A673 (cell line): ENCODE measurements at regions not wholly inside any gene's neighbourhood (a gene's known extent, or its start where the extent isn't known, plus 50 kb on each side); places are given as distances from the start of the nearest gene placed in this dataset.

Experiments
- BruUV-seq: library from RNA; stranded (reverse); fragments of 400-500 nt; replicated peaks from 2 replicates; lab custom pipeline; 2021; lab: Mats Ljungman, UMichigan
- CTCF ChIA-PET: fragments of 300-600 bp; sonication (Branson Sonifier 250); formaldehyde crosslinking; loops from one replicate; lab custom pipeline; 2022; ENCODE audit warnings: antibody characterized with exemption; lab: Charles Lee
- POLR2A ChIA-PET: fragments of 300-600 bp; sonication (Branson Sonifier 250); formaldehyde crosslinking; loops from one replicate; lab custom pipeline; 2022; ENCODE audit warnings: antibody characterized with exemption; ENCODE audit not compliant: low non-redundant PET; lab: Charles Lee
- DNase-seq: peaks from one replicate; pipeline ENCODE4 v3.0.0-alpha.2; 2015; ENCODE audit warnings: low spot score
- H3K27ac ChIP-seq: fragments of 200-600 bp; sonication (generic); 2 replicates; pipeline ENCODE4 v1.5.1; 2016; ENCODE audit warnings: mixed run types, low read depth, mild to moderate bottlenecking, mixed read lengths, antibody characterized with exemption, low read length; ENCODE audit not compliant: poor library complexity, severe bottlenecking
- H3K27me3 ChIP-seq: fragments of 200-600 bp; sonication (generic); replicated peaks from 2 replicates; pipeline ENCODE4 v1.6.1; 2017; ENCODE audit warnings: mixed run types, low read depth, mild to moderate bottlenecking, mixed read lengths, antibody characterized with exemption, low read length; ENCODE audit not compliant: insufficient read depth, poor library complexity
- H3K36me3 ChIP-seq: fragments of 200-600 bp; sonication (generic); 2 replicates; pipeline ENCODE4 v1.6.1; 2016; ENCODE audit warnings: mixed run types, mild to moderate bottlenecking, mixed read lengths, antibody characterized with exemption, low read length; ENCODE audit not compliant: insufficient read depth, poor library complexity, severe bottlenecking
- H3K4me1 ChIP-seq: fragments of 200-600 bp; sonication (generic); 2 replicates; pipeline ENCODE4 v1.6.1; 2017; ENCODE audit warnings: mixed run types, mild to moderate bottlenecking, mixed read lengths, antibody characterized with exemption, low read length; ENCODE audit not compliant: insufficient read depth, poor library complexity, severe bottlenecking
- H3K4me3 ChIP-seq: fragments of 200-600 bp; sonication (generic); 2 replicates; pipeline ENCODE4 v1.5.1; 2016; ENCODE audit warnings: low read depth, mixed run types, mild to moderate bottlenecking, mixed read lengths, low read length; ENCODE audit not compliant: poor library complexity, severe bottlenecking
- H3K9me3 ChIP-seq: fragments of 200-600 bp; sonication (generic); 2 replicates; pipeline ENCODE4 v1.6.1; 2016; ENCODE audit warnings: mixed run types, low read depth, mild to moderate bottlenecking, mixed read lengths, antibody characterized with exemption, low read length; ENCODE audit not compliant: poor library complexity, severe bottlenecking
- EZH2 ChIP-seq: fragments of 200-600 bp; sonication (generic); IDR thresholded peaks from 2 replicates; pipeline ENCODE4 v1.6.1; 2017; ENCODE audit warnings: borderline replicate concordance, low read depth, mild to moderate bottlenecking, mixed read lengths, antibody characterized with exemption, low read length; ENCODE audit not compliant: poor library complexity, severe bottlenecking
- intact Hi-C: fragments of 100-400 bp; cut with micrococcal nuclease; formaldehyde crosslinking; loops from one replicate; pipeline ENCODE4 v1.10.0; 2022; ENCODE audit not compliant: unreplicated experiment
- TF ChIP-seq, protein P1 (sequence below): fragments of 300-800, 200-600 bp; sonication (generic); conservative IDR thresholded peaks from 2 replicates; pipeline ENCODE4 v1.5.1; 2017; ENCODE audit warnings: low read depth, mild to moderate bottlenecking, antibody characterized with exemption, low read length, moderate library complexity, mixed read lengths

DNA sequence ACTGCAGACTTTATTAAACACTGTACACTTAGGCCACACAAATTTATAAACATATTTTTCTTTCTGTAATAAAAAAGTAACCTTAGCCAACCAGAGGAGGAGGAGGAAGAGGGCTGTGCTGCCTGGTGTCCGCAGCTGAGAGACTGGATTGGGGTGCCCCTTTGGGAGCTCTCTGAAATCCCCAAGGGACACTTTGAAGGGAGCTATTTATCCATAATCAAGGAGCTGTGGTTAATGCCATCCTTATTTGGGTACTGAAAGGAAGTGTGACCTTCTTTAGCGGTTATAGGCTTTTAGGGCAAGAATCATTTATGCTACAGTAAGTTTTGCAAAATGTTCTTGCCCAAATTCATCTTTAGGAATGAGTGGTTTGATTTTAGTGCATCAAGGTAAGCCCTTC lies 125.8 kb downstream of the RASSF10 start:
- BruUV-seq, result no TSS peak
- H3K27ac ChIP-seq, result no peak overlapping the region
- POLR2A ChIA-PET, result no interaction called here
- H3K36me3 ChIP-seq, result no peaks in the 10 kb centered on the region
- H3K27me3 ChIP-seq, result peaks cover 18% of the 10 kb centered on the region
- H3K9me3 ChIP-seq, result no peaks in the 10 kb centered on the region
- no peak for TF ChIP-seq EZH2
- TF ChIP-seq, protein P1, sequence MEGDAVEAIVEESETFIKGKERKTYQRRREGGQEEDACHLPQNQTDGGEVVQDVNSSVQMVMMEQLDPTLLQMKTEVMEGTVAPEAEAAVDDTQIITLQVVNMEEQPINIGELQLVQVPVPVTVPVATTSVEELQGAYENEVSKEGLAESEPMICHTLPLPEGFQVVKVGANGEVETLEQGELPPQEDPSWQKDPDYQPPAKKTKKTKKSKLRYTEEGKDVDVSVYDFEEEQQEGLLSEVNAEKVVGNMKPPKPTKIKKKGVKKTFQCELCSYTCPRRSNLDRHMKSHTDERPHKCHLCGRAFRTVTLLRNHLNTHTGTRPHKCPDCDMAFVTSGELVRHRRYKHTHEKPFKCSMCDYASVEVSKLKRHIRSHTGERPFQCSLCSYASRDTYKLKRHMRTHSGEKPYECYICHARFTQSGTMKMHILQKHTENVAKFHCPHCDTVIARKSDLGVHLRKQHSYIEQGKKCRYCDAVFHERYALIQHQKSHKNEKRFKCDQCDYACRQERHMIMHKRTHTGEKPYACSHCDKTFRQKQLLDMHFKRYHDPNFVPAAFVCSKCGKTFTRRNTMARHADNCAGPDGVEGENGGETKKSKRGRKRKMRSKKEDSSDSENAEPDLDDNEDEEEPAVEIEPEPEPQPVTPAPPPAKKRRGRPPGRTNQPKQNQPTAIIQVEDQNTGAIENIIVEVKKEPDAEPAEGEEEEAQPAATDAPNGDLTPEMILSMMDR, result no peak
- H3K4me3 ChIP-seq, result no peak overlapping the region
- DNase-seq, result no peak
- no peaks in the 10 kb centered on the region for H3K4me1 ChIP-seq
- intact Hi-C loops, result no loop called here
- CTCF ChIA-PET, result no interaction called here

DNA sequence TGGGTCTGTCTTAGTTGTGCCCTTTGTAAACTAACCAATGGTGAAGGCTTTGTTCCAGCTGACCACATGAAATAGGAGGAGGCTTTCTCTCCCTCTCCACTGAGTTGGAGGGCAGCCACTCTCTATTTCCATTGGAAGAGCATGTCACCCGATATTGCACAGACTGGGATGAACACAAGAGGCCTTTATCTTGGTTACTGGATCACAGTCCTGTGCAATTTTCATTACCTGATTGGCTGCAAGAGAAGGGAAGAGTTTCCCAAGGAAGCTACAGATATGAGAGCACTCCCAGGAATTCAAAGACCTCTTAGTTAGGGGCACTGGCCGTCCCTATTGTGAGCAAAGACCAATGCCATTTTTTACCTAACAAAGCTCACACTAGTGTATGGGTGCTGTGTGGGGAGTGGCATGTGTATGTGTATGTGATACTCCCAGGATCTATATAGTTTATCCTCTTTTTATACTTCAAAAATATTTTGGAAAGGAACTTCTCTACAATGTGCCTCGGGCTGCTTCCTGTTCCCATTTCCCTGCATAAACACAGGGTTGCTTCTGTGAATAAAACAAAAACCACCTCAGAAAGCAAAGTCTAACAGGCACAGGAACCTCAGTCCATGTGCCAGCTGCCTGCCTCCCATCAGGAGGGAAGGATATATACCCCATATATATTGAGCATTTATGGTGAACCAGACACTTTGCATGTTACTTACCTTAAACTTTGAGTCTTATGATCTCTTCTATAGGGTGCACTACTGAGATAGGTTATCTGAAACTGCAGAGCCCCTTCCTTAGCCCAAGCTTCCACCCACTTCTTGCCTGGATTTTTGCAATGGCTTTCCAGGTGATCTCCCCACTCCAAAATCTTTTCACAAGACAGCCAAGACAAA lies 126.5 kb downstream of the RASSF10 start:
- intact Hi-C loops, result no loop called here
- ChIA-PET CTCF (no interaction called here), POLR2A (no interaction called here)
- Histone ChIP-seq H3K27me3 (peaks cover 18% of the 10 kb centered on the region), H3K27ac (no peak overlapping the region), H3K4me1 (no peaks in the 10 kb centered on the region), H3K4me3 (no peak overlapping the region), H3K9me3 (no peaks in the 10 kb centered on the region), H3K36me3 (no peaks in the 10 kb centered on the region)
- no peak for DNase-seq
- TF ChIP-seq, protein P1, result no peak
- no peak for TF ChIP-seq EZH2
- BruUV-seq, result no TSS peak

DNA sequence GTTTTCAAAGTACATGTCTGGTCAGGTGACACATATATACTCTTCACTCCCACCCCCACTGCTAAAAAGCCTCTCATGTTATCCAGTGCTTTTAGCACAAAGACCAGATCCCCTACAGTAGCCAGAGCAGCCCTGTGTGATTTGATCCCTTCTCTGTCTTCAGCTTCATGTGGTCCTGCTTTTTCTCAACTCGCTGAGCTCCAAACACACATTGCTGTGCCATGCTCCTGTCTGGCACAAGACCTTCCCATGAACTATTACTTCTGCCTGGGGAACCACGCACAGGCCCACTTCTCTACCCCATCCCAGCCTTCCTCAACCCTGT lies 127.1 kb downstream of the RASSF10 start:
- ChIA-PET CTCF (no interaction called here), POLR2A (no interaction called here)
- Histone ChIP-seq H3K9me3 (no peaks in the 10 kb centered on the region), H3K27me3 (peaks cover 18% of the 10 kb centered on the region), H3K27ac (no peak overlapping the region), H3K36me3 (no peaks in the 10 kb centered on the region), H3K4me1 (no peaks in the 10 kb centered on the region), H3K4me3 (no peak overlapping the region)
- intact Hi-C loops, result no loop called here
- BruUV-seq, result no TSS peak
- TF ChIP-seq EZH2, result no peak
- TF ChIP-seq, protein P1, result no peak
- no peak for DNase-seq
